GM12892 (cell line): ENCODE measurements at regions not wholly inside any gene's neighbourhood (a gene's known extent, or its start where the extent isn't known, plus 50 kb on each side); places are given as distances from the start of the nearest gene placed in this dataset.

Source experiments
- POLR2A ChIP-seq: IDR thresholded peaks from 2 replicates; pipeline ENCODE4 v1.6.1; 2011; ENCODE audit warnings: low read depth, low read length, control low read depth
- POLR2AphosphoS5 ChIP-seq: IDR thresholded peaks from 2 replicates; pipeline ENCODE4 v1.6.1; 2011; ENCODE audit warnings: low read depth, low read length, control low read depth
- TAF1 ChIP-seq: IDR thresholded peaks from 2 replicates; pipeline ENCODE4 v1.6.1; 2011; ENCODE audit warnings: low read depth, mild to moderate bottlenecking, control low read depth, low read length, borderline replicate concordance

DNA sequence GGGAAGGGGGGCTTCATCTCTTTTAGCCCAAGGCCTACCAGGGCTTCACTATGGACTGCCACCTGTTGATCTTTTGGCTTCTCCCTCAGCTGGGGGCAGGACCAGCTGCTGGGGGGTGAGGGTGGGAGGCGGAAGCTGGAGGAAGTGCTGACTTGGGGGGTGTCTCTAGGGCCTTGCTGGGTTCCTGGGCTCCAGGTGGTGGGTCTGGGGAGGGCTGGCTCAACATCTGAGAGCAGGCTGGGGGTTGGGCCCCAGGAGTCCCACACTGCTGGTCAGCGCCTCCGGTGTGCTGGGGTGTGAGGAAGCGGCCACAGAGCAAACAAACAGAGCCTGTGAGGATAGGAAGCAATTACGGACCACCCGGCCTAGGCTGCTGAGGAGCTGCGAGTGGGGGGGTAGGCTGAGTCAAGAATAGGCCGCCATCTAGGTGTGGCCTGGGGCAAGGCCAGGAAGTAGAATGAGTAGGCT, 85.7 kb downstream of the EFNB1 start:
- TF ChIP-seq POLR2A (no peak), POLR2AphosphoS5 (no peak), TAF1 (no peak)
